T-helper 1 cell (primary cell): ENCODE measurements at regions not wholly inside any gene's neighbourhood (a gene's known extent, or its start where the extent isn't known, plus 50 kb on each side); places are given as distances from the start of the nearest gene placed in this dataset.
"Not testable (repeated sequence)": the region's sequence is repeated elsewhere in the genome, so short reads cannot be mapped to it uniquely, and the experiment has no call there.

Experiments
- DNase-seq, 5 donors: peaks; one replicate each; pipeline ENCODE4 v3.0.0-alpha.2; 2012 to 2020

- no peak for DNase-seq
These were observed 317.5 kb upstream of the IGF1R start for GRCh38 chr15:98330692-98331435.

DNA sequence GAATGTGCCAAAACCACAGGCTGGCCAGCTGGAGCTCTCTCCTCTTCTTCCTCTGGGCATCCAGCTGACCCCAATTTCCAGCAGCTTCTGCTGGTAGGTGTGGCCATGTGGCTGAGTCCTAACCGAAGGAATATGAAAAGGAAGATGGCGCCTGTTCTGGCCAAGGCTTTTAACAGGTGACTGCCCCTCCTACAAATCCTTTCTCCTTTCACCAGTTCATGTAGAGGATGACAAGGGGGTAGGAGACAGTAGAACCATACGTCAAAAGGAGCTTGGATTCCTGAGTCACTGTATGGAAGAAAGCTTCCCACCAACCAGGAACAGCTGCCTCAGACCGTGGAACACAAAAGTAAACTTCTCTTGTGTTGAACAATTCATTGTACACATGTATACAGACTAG lies 316.7 kb upstream of the IGF1R start:
- no peak for DNase-seq

DNA sequence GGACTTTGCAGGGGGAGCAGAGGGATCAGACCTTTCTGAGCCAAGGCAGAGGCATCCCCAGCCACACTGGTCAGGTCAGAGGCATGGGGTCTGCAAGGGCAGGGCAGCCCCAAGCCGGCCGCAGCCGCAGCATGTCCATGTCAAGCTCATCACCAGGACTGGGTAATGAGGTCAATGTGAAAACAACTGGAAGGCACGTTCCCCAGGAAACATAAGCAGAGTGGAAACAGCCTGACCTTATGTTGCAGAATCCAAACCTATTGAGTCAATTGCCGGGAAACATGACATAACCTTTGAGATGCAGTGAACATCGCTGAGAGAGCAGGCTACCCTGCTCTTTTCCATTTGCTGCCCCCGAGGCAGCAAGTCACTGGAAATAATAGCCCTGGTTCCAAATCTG lies 315.1 kb upstream of the IGF1R start:
- DNase-seq = no peak

DNA sequence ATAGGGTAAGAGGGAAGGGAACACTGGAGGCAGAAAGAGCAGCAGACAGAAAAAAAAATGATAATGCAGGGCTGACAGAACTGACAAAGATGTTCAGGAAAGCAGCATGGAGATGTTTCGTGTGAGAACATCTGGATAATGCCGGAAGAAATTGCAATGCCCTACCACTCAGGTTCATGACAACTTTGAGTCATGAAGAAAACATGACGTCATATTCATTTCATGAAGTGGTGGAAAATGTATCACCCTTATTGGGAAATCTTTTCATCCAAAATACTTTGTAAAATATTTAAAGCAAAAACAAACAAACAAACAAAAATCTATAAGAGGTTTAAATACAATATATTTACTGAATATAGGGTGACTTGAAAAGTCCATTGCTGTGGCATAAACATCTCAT lies 305.4 kb upstream of the IGF1R start:
- no peak for DNase-seq

DNA sequence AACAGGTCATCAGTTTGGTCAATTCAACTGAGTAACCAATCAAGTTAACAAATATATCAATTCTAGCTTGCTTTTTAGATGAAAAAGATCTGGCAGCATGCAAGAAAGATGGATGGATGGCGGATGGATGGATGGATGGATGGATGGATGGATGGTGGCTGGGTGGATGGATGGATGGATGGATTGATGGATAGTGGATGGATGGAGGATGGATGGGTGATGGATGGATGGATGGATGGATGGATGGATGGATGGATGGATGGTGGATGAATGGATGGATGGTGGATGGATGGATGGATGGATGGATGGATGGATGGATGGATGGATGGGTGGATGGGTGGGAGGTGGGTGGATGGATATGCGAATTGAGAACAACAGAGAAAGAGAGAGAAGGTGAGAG lies 303.7 kb upstream of the IGF1R start:
- no peak for DNase-seq

DNA sequence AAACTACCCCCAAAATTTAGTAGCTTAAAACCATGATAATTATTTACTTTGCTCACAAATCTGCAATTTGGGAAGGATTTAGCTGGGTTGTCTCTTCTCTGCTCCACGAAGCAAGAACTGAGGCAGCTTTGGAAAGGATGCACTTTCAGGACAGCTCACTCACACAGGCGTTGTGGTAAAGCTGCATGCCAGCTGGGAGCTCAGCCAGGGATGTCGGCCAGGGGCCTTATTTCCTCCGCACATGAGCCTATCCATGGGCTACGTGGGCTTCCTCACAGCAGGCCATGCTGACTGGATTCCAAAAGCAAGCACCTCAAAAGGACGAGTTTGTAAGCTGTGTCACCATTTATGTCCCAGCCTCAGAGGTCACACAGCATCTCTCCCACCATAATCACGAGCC lies 301.3 kb upstream of the IGF1R start:
- DNase-seq = no peak

- DNase-seq = no peak
These were observed 300.5 kb upstream of the IGF1R start for GRCh38 chr15:98347866-98348265.

DNA sequence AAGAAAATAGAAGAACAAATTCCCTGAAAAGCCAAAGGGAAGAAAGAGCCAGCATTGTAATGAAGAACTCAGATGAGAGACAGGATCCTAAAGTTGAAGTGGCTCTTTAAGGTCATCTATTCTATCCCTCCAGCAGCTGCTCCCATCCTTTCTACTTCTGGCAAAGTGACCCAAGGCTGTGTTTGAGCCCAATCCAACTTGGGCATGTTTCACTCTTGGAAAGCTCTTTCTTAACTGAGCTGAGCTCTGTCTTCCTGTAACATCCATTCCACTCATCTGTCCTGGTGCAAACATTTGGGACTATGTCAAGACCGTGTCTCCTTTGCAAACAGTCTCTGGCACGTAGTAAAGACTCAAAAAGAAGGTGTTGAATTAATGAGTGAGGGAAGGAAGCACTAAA lies 298.1 kb upstream of the IGF1R start:
- no peak for DNase-seq

DNA sequence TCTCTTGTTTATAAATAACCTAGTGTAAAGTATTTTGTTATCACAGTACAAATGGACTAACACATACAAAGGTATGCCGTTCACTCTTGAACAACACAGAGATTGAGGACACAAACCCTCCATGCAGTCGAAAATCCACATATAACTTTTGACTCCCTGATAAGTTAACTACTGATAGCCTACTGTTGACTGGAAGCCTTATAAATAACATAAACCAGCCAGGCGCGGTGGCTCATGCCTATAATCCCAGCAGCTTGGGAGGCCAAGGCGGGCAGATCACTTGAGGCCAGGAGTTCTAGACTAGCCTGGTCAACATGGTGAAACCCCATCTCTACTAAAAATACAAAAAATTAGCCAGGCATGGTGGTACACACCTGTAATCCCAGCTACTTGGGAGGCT lies 290.1 kb upstream of the IGF1R start:
- not testable (repeated sequence) for DNase-seq

DNA sequence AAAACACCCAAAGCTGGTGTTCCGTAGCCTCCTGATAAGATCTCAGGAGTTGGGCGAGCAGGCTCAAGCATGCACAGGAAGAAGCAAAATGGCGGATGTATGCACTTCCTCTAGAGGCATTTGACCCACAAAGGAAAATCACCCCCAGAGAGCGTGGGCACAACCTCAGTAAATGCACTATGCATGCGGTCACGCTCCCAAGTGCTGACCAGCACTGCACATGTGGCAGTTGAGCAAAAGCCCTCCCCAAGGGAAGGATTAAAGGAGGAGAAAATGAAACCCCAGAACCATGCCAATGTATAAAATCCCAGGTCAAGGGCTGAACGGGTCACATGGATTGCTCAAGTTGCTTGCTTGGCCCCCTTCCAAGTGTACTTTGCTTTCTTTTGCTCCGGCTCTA lies 289.4 kb upstream of the IGF1R start:
- DNase-seq = no peak

GRCh38 chr15:98363416-98363815 lies 284.9 kb upstream of the IGF1R start:
- DNase-seq = no peak

- no peak for DNase-seq
These were observed 284.4 kb upstream of the IGF1R start for GRCh38 chr15:98363955-98364354.

DNA sequence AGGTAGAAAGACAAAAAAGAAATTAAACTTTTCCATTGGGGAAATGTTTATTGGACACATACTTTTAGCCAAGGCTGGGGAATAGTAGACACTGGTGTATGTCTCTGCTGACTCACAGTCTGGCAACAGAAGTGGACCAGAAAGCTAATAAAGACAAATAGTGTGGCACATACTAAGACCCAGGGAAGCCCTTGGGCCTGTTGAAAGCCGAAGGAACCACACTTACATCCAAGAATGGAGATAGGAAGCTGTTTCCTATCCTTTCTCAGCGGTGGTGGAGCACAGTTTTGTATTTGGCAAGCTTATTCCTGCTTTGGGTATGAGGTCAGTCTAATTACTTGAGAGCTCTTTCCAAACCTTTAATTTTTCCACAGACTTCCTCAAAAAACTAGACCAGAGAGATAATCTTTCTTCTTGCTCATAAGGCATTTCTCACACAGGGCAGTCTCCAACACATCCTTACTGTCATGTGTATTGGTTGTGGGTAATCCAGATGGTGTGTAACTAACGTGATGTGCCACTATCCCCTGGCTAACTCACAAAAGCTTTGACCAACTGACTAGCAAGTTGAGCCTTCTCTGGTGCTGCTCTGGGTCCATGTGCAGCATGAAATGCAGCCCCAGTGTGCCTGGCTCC lies 279.1 kb upstream of the IGF1R start:
- DNase-seq = no peak

DNA sequence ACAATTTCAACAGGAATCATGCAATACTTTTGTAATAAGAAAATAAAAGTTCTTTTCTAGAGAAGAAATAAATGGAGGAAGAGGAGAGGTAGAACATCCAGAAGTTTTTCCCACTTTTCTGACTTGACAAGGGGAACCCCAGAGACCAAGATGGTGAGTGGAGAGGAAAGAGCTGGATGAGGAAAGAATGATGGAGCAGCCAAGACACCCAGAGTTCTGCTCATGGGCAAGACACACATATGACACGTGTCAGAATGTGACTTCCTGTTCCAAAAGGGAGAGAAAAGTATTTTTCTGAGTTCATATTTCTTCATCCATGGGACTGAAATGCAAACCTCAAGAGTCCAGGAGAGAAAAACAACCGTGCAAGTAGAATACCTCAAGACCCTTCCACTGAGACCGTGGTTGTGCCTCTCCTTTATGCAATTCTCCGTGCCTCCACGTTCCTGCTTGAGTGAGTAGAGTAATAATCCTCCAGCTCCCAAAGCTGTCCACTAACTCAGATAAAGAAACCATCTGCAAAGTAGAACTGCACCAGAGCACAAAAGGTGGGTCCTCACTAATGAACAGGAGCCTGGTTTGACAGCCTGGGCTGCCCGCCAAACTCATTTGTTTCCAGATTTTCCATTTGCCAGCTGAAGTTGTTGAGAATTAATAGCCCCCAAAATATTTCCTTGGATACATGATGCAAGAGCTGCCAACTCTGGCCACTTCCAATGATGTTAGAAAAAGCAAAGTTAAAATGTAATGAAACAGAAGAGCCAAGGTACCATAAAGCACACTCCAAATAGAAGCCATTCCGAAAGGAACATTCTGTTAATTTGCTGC lies 272.6 kb upstream of the IGF1R start:
- DNase-seq = no peak

DNA sequence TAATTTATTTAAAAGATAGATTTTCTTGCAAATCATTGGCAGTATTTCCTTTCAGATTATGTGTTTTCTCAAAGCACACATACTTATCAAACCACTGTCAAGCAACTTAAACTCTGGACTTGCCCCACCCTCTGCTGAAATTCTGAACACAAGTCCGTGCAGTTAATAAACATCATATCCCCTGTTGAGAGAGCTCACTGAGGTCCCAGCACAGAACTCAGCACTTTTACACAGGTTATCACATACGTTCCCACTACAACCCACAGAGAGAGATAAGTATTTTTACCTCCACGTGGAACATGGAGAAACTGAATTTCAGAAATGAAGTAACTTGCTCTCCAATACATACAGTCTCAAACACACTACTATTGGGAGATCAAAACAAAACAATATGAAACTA lies 267.6 kb upstream of the IGF1R start:
- DNase-seq = no peak

- DNase-seq = no peak
These were observed 266.9 kb upstream of the IGF1R start for GRCh38 chr15:98381446-98381845.

- DNase-seq = no peak
These were observed 266.2 kb upstream of the IGF1R start for GRCh38 chr15:98382139-98382538.

- no peak for DNase-seq
These were observed 264.8 kb upstream of the IGF1R start for GRCh38 chr15:98383571-98383970.

DNA sequence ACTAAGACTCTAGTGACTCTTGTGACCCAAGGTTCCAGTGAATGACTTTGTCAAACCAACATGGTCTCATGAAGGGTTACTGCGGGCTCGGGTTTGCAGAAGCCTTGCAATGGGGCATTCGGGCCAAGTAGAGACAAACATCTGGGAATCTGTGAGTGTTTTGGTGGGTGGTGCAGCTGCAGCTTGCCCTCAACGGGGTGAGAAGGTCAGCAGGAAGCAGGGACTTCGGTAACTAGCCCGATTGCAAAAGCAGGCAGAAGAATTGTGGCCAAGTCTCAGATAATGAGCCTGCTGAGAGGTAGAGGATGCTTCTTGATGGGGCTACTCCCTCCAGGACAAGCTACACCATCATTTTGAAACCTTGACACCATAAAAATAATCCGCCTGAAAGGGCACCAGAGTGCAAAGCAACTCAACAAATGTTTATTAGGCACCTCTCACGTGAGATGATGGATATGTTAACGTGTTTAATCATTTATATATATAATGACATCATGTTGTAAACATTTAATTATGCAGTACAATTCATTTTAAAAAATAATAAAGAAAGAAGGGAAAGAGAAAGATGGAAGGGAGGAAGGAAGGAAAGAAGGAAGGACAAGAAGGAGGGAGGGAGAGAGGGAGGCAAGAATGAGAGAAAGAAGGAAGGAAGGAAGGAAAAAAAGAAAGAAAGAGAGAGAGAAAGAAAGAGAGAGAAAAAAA lies 263.9 kb upstream of the IGF1R start:
- DNase-seq = no peak

GRCh38 chr15:98385752-98386381 lies 262.5 kb upstream of the IGF1R start:
- DNase-seq = no peak

DNA sequence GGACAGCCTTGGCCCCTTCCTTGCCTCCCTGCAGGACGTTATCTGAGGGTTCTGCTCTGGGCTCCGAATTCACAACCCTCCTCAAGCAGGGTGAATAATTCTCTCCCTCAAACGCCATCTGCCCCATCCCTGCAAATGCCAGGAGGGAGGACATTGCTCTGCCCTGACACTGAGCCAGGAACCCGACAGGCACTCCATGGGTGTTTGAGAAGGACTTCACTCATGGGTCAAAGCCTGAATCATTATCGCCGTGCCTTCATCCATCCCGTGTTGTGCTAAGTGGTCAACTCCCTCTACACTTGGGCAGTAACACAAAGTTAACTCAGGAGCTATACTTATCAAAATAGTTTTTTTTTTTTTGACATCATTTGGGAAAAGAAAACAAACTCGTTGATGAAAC lies 261.8 kb upstream of the IGF1R start:
- no peak for DNase-seq

DNA sequence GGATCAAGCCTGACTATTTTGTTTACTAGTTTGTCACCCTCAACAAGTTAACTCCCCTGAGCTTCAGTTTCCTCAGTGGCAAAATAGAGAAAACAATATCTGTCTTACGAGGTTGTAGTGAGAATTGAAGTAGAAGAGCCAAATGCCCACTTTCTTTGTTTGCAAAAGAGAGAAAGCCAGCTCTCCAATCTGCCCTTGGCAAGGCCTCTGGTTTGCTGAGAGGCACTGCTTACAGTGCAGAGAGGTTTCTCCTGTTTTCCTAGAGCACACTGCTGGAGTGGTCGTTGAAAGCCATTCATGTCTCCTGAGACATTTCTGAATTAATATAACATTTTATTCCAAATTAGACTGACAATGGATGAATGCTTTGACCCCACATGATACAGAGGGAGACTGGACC lies 260.5 kb upstream of the IGF1R start:
- no peak for DNase-seq
